Effector CD8-positive, alpha-beta T cell (primary cell): ENCODE measurements at regions not wholly inside any gene's neighbourhood (a gene's known extent, or its start where the extent isn't known, plus 50 kb on each side); places are given as distances from the start of the nearest gene placed in this dataset.

Experiments used
- DNase-seq: peaks from one replicate; lab custom pipeline; 2025; lab: John Stamatoyannopoulos, UW

GRCh38 chr21:16363100-16363499 is 633.3 kb downstream of the USP25 start:
- no peak for DNase-seq

GRCh38 chr21:16363518-16363917 is 633.7 kb downstream of the USP25 start:
- DNase-seq = no peak

GRCh38 chr21:16366207-16366606 is 636.4 kb downstream of the USP25 start:
- DNase-seq = no peak

GRCh38 chr21:16367079-16367478 is 637.3 kb downstream of the USP25 start:
- no peak for DNase-seq

GRCh38 chr21:16370186-16370585 is 640.4 kb downstream of the USP25 start:
- no peak for DNase-seq

- no peak for DNase-seq
These were observed 642.8 kb downstream of the USP25 start for GRCh38 chr21:16372586-16372985.

- no peak for DNase-seq
These were observed 646.9 kb downstream of the USP25 start for GRCh38 chr21:16376673-16377072.

GRCh38 chr21:16377120-16377658 is 647.4 kb downstream of the USP25 start:
- DNase-seq = no peak

- no peak for DNase-seq
These were observed 648.1 kb downstream of the USP25 start for GRCh38 chr21:16377857-16378256.

- no peak for DNase-seq
These were observed 648.7 kb downstream of the USP25 start for GRCh38 chr21:16378525-16378924.

- DNase-seq = no peak
These were observed 658.5 kb downstream of the USP25 start for GRCh38 chr21:16388291-16388690.

- DNase-seq = no peak
These were observed 659.3 kb downstream of the USP25 start for GRCh38 chr21:16388911-16389560.

- DNase-seq = no peak
These were observed 659.9 kb downstream of the USP25 start for GRCh38 chr21:16389643-16390042.

- no peak for DNase-seq
These were observed 665.5 kb downstream of the USP25 start for GRCh38 chr21:16395285-16395684.

- no peak for DNase-seq
These were observed 673.0 kb downstream of the USP25 start for GRCh38 chr21:16402752-16403151.

GRCh38 chr21:16404776-16405175 is 675.0 kb downstream of the USP25 start:
- DNase-seq = no peak

- DNase-seq = no peak
These were observed 676.6 kb downstream of the USP25 start for GRCh38 chr21:16406355-16406754.

- no peak for DNase-seq
These were observed 677.8 kb downstream of the USP25 start for GRCh38 chr21:16407403-16408240.

- no peak for DNase-seq
These were observed 678.5 kb downstream of the USP25 start for GRCh38 chr21:16408280-16408679.

GRCh38 chr21:16409352-16409751 is 679.6 kb downstream of the USP25 start:
- no peak for DNase-seq

- DNase-seq = no peak
These were observed 688.4 kb downstream of the USP25 start for GRCh38 chr21:16418226-16418625.

GRCh38 chr21:16418642-16419041 is 688.9 kb downstream of the USP25 start:
- no peak for DNase-seq
